WERI-Rb-1 (cell line): ENCODE measurements at regions not wholly inside any gene's neighbourhood (a gene's known extent, or its start where the extent isn't known, plus 50 kb on each side); places are given as distances from the start of the nearest gene placed in this dataset.

Experiments used
- DNase-seq: peaks from one replicate; pipeline ENCODE4 v3.0.0-alpha.2; 2020
- H3K27ac ChIP-seq: fragments of 250-450 bp; sonication (Bioruptor Pico); 2 replicates; pipeline ENCODE4 v1.5.1; 2020; ENCODE audit warnings: mild to moderate bottlenecking, moderate library complexity
- H3K27me3 ChIP-seq: fragments of 250-450 bp; sonication (Bioruptor Pico); 2 replicates; pipeline ENCODE4 v1.5.1; 2021; ENCODE audit warnings: mild to moderate bottlenecking, low read depth, moderate library complexity; ENCODE audit not compliant: insufficient read depth, severe bottlenecking
- H3K36me3 ChIP-seq: fragments of 250-450 bp; sonication (Bioruptor Pico); 2 replicates; pipeline ENCODE4 v1.5.1; 2020; ENCODE audit warnings: mild to moderate bottlenecking, moderate library complexity
- H3K4me3 ChIP-seq: 2 replicates; pipeline ENCODE4 v1.5.1; 2011; ENCODE audit warnings: low read depth, mild to moderate bottlenecking, control low read depth, low read length
- H3K9me3 ChIP-seq: fragments of 250-450 bp; sonication (Bioruptor Pico); 2 replicates; pipeline ENCODE4 v1.5.1; 2021; ENCODE audit warnings: mild to moderate bottlenecking, moderate library complexity; ENCODE audit not compliant: severe bottlenecking
- CTCF ChIP-seq: IDR thresholded peaks from 2 replicates; pipeline ENCODE4 v1.5.1; 2011; ENCODE audit warnings: low read depth, mild to moderate bottlenecking, control low read depth, inconsistent platforms, low read length

- Histone ChIP-seq H3K9me3 (no peaks in the 10 kb centered on the region), H3K36me3 (no peaks in the 10 kb centered on the region), H3K27ac (no peak overlapping the region), H3K4me3 (no peak overlapping the region), H3K27me3 (no peaks in the 10 kb centered on the region)
- DNase-seq, result no peak
- TF ChIP-seq CTCF, result no peak
Measured at GRCh38 chr2:51813247-51813646, 781.3 kb upstream of the NRXN1 start.

- DNase-seq, result no peak
- H3K27ac ChIP-seq, result no peak overlapping the region
- no peak overlapping the region for H3K4me3 ChIP-seq
- no peaks in the 10 kb centered on the region for H3K27me3 ChIP-seq
- no peaks in the 10 kb centered on the region for H3K9me3 ChIP-seq
- H3K36me3 ChIP-seq, result no peaks in the 10 kb centered on the region
- no peak for TF ChIP-seq CTCF
Measured at GRCh38 chr2:51812138-51812866, 780.4 kb upstream of the NRXN1 start.

- TF ChIP-seq CTCF, result no peak
- DNase-seq, result no peak
- no peaks in the 10 kb centered on the region for H3K36me3 ChIP-seq
- H3K27me3 ChIP-seq, result no peaks in the 10 kb centered on the region
- no peak overlapping the region for H3K27ac ChIP-seq
- no peaks in the 10 kb centered on the region for H3K9me3 ChIP-seq
- H3K4me3 ChIP-seq, result no peak overlapping the region
Measured at GRCh38 chr2:51810197-51810596, 778.3 kb upstream of the NRXN1 start.

- no peaks in the 10 kb centered on the region for H3K36me3 ChIP-seq
- no peak for DNase-seq
- no peaks in the 10 kb centered on the region for H3K27me3 ChIP-seq
- H3K27ac ChIP-seq, result no peak overlapping the region
- H3K9me3 ChIP-seq, result no peaks in the 10 kb centered on the region
- no peak for TF ChIP-seq CTCF
- no peak overlapping the region for H3K4me3 ChIP-seq
Measured at GRCh38 chr2:51807229-51807628, 775.3 kb upstream of the NRXN1 start.

- Histone ChIP-seq H3K27me3 (no peaks in the 10 kb centered on the region), H3K27ac (no peak overlapping the region), H3K9me3 (no peaks in the 10 kb centered on the region), H3K36me3 (no peaks in the 10 kb centered on the region), H3K4me3 (no peak overlapping the region)
- TF ChIP-seq CTCF, result peak; percentile 92
- DNase-seq, result peak; percentile 71
Measured at GRCh38 chr2:51795248-51795888, 763.4 kb upstream of the NRXN1 start.
